Stomach (tissue), 4 donors: ENCODE measurements at regions not wholly inside any gene's neighbourhood (a gene's known extent, or its start where the extent isn't known, plus 50 kb on each side); places are given as distances from the start of the nearest gene placed in this dataset.

Source experiments
- CTCF ChIP-seq, 7 experiments: fragments of 450-650 bp in 4 of 7; fragments of 200-600 bp in 3 of 7; sonication (generic) in 3 of 7; IDR thresholded peaks; one replicate each; pipeline ENCODE4 v1.5.1; 2016 to 2019; ENCODE audit warnings: antibody characterized with exemption in 7 of 7, control low read depth in 2 of 7, mild to moderate bottlenecking in 1 of 7
- POLR2AphosphoS5 ChIP-seq, 3 donors: sonication (generic); formaldehyde crosslinking; IDR thresholded peaks; one replicate each; pipeline ENCODE4 v1.6.1; 2016; ENCODE audit warnings: antibody characterized with exemption in 3 of 3

- TF ChIP-seq CTCF (IDR thresholded peaks at IDR 0.05), result no peak
- no peak for TF ChIP-seq POLR2AphosphoS5 (IDR thresholded peaks at IDR 0.05)
Observed at GRCh38 chr2:144704709-144705095, 184.8 kb upstream of the ZEB2 start.
